ENCODE measurements at regions not wholly inside any gene's neighbourhood (a gene's known extent, or its start where the extent isn't known, plus 50 kb on each side); places are given as distances from the start of the nearest gene placed in this dataset.
"Not testable (repeated sequence)": the region's sequence is repeated elsewhere in the genome, so short reads cannot be mapped to it uniquely, and the experiment has no call there.

DNA sequence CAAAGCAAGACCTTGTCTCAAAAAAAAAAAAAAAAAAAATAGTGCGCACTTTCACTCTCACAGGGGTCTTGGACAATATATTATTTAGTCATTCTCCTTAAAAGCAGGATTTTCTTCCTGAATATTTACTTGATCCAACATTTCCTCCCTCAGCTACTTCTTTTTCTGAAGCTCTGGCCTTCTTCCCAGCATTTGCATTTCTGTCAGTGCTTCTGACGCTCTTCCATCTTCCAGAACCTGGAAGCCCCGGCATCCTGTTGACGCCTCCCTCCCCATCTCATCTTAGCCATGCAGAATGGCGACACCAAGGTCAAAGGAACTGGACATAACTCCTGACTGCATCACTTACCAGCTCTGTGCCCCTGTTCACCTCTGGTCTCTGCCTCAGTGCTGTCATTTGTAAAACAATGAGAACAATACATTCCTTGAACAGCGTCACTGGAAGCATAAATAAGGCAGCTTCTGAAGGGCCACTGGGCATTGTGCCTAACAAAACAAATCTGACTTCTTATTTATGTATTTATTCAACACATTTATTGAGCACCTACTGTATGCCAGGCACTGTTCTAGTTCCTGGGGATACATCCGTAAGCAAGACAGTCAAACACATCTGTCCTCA, 90.9 kb upstream of the MDM1 start:
- no peak for DNase-seq (ENCODE audit: low spot score)

DNA sequence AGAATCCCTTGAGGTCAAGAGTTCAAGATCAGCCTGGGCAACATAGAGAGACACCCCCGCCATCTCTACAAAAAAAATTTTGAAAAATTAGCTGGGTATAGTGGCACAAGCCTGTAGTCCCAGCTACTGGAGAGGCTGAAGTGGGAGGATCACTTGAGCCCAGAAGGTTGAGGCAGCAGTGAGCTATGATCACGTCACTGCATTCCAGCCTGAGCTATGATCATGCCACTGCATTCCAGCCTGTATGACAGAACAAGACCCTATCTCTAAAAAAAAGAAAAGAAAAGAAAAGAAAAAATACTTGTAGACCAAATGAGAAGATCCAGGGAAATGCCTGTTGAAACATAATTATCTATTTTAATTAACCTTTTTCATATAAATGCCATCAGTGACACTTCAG, 93.8 kb upstream of the MDM1 start:
- no peak for DNase-seq (ENCODE audit: low spot score)

DNA sequence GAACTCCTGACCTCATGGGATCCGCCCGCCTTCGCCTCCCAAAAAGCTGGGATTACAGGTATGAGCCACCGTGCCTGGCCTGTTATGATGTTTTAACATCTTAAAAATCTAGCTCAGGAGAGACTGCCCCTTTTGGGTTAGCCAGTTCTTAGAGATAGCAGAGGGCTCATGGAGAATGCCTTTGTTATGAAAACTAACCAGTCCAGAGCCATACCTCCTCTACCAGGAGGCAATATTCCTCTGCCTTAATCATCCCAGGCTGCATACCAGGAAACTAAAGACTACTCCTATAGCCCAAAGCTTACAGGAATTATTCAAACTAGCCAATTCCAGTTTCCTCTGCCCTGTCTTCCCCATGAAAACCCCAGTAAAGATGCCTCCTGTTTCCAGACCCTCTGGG, 96.0 kb upstream of the MDM1 start:
- no peak for DNase-seq (ENCODE audit: low spot score)

DNA sequence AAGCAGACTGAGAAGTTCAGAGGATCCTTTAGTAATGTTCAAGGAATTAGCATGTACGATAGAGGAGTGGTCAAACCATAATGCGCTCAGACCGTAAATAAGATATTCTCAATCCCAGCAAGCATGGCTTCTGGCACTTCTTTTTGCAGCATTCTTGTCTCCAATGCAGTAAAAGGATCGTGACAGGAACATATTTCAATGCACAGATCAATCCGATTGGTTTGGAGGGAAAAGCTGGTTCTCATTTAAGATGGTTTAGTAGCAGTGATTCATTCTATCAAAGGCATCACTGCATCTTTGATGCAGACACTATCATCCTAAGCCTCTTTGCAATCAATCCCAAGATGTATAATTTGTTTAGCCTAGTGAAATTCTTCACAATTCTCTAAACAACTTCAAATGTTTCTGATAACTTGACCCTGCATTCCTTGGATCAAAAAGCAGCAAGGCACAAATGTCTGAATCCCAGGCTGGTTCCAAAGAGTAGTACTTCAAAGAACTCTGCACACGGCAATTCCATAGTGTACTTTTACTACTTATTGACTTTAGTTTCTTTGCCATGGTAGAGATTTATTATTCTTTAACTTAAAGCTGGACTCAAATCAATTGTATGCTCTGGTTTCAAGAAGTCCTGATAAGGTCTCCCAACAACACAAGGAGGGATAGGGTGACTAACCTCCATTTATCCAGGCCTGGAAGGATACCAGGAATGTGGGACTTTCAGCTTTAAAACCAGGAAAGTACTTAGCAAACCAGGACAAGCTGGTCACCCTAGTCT, 96.8 kb upstream of the MDM1 start:
- no peak for DNase-seq (ENCODE audit: low spot score)

DNA sequence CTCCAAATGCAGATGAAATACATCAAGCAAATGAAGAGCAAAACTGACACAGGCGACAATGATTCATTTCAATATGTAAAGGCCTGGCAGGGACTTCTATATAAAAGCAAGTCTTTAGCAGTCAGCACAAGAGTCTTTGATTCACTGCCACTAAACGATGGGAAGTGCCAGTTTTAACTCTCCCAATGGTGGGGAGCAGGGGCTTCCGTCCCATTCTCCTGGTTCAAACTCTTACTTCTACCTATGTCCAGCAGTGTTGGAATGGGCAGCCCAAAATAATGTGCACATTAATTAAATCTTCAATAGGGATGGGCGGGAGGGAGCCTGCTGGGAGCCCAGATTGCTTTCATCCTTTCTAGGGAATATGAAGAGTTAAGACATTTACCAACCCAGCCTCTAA, 97.5 kb upstream of the MDM1 start:
- no peak for DNase-seq (ENCODE audit: low spot score)

DNA sequence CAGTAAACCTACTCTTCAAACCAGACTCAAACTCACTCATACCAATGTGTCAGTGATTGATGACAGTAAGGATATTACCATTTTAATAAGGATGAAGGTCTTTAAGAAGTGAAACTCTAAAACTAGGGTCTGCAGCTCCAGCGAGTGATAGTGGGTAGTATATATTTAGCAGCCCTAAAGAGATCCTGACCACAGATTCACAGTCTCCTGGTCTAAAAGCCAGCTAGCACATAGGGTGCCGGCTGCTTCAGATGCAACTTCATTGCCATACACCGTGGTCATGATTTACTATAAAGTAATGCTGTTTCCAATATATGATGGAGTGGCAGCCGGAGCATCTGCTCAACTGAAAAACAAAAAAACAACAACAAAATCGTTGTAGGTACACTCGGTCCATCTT, 99.6 kb upstream of the MDM1 start:
- no peak for DNase-seq (ENCODE audit: low spot score)

DNA sequence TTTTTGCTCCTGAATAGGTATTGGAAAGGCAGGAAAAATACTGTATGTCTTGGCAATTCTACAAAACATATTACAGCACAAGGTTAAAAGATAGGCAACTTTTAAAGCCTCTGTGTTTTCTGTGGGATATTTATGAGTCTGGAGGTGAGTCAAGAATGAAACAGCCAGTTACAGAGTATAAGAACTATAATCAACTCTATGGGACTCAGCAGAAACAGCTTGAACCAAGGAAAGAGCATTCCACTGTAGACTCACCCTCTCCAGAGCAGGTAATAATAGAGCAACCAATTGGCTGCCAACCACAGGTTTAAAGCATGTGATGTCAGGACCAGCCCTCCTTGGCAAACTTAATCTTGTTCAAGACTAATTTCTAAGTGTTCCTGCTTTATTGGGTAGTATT, 100.5 kb upstream of the MDM1 start:
- DNase-seq (ENCODE audit: low spot score), result no peak

DNA sequence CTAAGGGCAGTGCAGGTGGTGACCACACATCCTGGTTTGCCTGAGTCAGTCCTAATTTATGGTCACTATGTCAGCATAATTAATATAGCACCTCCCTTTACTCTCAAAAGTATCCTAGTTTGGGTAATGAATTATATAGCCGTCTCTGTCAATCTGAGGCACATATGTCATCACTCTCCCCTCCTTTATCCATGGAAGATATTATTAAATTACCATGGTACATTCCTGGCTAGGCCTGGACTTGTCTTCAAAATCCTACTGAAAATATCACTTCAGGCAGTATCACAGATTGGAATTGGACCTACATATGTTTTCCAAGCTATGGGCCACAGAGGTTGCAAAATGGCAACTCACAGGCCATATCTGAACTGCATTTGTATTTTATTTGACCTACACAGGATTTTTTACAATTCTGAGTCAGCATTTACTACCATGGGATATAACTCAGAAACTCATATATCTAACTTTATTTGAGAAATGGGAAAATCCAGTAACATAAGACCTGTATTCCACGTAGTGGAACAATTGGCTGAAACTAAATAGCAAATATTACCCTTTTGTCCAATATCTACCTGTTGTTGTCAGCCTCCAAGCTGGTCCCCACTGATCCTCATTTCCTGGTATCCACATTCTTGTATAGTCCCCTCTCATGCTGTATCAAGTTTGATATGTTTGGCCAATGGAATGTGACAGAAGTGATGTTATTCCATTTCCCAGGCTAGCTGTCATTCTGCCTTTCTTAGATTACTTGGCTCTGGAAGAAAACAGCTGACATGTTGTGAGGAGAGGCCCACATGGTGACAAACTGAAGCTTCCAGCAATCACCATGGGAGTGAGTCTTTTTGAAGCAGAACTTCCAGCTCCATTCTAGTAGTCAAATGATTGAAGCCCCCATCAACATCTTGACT, 102.5 kb upstream of the MDM1 start:
- no peak for DNase-seq (ENCODE audit: low spot score)

DNA sequence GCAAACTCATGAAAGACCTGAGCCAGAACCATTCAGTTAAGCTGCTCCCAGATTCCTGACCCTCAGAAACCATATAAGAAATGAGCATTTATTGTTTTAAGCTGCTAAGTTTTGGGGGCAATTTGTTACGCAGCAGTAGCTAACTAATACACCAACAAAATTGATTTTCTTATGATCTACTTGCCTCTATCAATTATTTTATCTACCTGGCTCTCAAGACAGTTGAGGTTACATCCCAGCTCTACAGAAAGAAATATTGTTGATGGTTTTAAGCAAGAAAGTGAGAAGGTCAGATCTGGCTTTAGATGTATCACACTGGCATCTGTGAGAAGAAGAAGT, 103.1 kb upstream of the MDM1 start:
- no peak for DNase-seq (ENCODE audit: low spot score)

DNA sequence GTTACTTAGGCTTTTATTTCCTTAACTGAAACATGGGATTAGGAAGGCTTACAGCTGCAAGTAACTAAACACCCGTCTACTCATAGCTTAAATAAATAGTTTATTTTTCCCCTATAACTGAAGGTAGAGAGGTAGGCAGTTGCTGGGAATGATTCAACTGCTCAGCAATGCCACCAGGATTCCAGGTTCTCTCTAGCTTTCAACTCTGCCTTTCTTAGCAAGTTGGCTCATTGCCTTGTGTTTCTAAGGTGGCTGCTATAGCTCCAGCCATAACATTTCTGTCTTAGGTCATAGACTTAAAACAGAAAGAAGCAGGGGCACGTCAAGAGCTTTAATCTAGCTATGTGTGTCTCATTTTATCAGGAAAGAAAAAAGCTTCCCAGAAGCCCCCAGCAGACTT, 103.7 kb upstream of the MDM1 start:
- DNase-seq (ENCODE audit: low spot score), result no peak

DNA sequence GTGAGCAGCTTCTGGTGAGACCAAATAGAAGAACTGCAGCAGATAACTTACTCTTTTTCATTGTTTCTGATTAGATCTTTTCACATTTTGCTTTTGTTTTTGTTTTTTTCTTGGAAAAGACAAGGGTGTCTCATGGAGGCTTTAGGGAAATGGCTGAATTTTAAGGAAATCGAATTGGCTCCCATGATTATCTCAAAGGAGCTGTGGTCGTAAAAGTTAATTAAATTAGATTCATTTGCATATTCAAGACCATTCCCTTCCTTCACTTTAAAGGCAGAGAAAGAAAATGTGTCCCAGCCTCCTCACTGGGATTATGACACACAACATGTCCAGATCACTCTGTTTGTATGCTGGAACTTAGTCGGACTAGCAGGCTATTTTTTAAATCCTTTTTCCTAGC, 106.4 kb upstream of the MDM1 start:
- DNase-seq (ENCODE audit: low spot score), result no peak

DNA sequence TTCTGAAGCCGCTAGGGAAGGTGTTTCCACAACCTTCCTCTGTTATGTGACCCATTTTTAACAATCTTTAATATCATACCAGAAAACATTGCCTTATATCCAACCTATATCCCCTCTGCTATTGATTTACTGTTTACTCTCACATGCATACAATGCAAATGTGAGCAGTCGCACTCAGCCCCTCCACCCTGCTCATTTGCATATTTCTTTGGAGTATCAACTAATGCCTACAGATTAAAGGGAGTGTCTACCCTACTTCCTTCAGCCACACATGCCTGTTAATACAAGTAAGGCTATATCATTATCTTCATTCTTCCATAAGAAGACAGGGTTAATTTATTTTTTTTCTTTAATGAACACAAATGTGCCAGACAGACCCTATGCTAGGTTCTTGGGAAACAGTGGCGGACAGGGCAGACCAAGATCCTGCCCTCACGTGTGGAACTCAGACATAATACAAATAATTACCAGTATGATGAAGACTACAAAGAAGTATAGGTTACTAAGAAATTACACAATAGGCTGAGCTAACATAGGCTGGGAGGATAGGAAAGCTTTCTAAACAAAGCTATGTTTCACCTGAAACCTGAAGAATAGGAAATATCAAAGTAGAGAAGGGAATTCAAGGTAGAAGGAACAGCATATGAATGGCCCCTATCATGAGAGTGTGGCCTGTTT, 107.3 kb upstream of the MDM1 start:
- no peak for DNase-seq (ENCODE audit: low spot score)

DNA sequence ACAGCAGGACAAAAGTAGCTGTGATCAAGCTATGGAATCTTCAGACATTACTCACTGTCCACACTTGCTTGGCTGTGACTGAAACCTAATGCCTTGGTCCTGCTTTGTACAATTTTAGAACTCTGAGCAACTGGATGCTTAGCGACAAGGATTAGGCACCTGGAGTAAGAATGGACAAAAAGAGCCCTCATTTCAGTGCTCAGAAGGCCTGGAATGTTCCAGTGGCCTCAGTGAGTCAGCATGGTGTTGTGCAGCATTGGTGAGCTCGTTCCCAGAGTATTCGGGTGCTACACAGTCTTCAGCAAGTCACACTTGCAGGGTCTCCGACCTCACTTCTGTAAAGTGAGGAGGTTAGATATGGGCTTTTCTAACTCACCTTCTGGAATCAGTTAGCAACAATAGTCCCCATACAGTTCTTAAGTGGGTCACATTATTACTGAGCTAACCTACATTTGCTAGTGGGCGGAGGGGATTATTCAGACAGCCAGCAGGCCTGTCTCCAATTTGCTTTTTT, 108.0 kb upstream of the MDM1 start:
- DNase-seq (ENCODE audit: low spot score), result no peak

DNA sequence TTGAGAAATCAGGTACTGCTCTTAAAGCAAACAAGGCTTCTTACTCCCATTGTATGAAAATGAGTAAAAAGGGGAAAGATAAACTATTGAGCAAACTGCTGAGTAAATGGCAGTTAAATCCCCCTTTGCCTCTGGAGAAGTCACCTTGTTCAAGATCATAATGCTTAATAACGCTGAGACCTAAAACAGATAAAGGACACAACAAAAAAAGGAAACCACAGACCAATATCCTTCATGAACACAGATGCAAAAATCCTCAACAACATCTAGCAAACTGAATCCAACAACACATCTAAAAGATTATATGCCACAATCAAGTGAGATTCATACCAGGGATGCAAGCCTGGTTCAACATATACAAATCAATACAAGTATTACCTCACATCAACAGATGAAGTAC, 109.0 kb upstream of the MDM1 start:
- DNase-seq (ENCODE audit: low spot score), result no peak

DNA sequence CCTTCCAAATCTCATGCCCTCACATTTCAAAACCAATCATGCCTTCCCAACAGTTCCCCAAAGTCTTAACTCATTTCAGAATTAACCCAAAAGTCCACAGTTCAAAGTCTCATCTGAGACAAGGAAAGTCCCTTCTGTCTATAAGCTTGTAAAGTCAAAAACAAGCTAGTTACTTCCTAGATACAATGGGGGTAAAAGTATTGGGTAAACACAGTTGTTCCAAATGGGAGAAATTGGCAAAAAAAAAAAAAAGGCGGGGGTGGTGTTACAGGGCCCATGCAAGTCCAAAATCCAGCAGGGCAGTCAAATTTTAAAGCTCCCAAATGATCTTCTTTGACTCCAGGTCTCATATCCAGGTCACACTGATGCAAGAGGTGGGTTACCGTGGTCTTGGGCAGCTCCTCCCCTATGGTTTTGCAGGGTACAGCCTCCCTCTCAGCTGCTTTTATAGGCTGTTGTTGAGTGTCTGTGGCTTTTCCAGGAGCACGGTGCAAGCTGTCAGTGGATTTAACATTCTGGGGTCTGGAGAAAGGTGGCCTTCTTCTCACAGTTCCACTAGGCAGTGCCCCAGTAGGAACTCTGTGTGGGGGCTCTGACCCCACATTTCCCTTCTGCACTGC, 110.3 kb upstream of the MDM1 start:
- DNase-seq (ENCODE audit: low spot score), result not testable (repeated sequence)

DNA sequence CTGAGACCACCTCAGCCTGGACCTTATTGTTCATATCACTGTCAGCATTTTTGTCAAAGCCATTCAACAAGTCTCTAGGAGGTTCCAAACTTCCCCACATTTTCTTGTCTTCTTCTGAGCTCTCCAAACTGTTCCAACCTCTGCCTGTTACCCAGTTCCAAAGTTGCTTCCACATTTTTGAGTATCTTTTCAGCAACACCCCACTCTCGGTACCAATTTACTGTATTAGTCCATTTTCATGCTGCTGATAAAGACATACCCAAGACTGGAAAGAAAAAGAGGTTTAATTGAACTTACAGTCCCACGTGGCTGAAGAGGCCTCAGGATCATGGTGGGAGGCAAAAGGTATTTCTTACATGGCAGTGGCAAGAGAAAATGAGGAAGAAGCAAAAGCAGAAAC, 111.5 kb upstream of the MDM1 start:
- not testable (repeated sequence) for DNase-seq (ENCODE audit: low spot score)

DNA sequence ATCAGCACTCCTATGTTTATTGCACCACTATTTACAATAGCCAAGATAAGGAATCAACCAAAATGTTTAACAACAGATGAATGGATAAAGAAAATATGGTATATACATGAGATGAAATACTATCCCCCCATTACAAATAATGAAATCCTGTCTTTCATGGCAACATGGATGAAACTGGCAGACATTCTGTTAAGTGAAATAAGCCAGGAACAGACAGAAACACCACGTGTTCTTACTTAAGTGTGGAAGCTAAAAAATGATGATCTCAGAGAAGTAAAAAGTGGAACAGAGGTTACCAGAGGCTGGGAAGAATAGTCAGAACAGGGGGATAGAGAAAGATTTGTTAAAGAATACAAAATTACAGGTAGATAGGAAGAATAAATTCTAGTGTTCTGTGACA, 113.7 kb upstream of the MDM1 start:
- no peak for DNase-seq (ENCODE audit: low spot score)

DNA sequence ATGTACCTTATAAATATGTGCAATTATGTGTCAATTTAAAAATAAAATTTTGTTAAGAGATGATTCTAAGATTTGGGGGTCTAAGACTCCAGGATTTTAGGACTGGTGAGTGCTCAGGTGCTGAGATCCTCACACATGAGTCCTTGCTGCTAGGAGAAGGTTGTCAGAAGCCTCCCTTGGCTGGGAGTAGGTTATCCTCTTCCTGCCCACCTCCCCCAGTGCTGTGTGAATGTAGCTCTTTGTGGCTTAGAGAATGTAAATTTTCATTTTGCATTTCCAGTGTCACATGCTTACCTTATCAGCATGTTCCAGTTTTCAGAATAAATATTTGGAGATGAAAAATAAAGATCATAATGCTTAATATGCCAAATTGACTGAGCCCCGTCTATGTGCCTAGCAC, 114.2 kb upstream of the MDM1 start:
- no peak for DNase-seq (ENCODE audit: low spot score)

DNA sequence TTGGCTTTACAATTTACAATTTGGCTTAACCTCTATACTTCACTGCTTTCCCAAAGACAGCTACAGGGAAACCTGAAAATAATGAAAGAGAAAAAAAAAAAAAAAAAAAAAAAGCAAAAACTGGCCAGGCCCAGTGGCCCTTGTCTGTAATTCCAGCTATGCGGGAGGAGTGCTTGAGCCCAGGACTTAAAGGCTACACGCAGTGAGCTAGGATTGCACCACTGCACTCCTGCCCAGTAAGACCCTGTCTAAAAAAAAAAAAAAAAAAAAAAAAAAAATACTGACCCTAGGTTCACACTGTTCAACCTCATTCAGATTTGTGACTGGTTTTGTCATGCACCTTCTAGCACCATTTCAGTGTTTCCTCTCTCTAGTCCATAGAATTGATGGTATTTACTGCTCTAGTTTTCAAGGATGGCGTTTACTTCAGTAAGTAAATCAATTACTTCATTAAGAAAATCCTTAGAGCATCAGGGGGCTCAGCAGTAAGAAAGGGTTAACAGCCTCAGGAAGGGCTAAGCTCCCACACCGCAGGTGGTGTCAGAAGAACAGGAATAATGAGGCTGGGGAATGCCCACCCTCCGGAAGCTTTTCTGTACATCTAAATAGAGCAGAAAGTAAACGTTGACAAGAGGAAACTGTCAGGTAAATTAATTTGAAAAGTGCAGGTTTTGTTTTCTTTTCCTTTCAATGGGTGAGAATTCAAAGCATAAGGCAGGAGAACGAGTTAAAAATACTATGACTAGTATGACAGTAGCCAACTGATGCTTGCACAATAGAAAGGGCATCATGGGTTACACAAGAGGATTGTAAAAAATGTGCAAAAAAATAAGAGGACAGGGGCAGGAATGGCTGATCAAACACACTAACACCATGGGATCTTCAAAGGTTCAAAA, 115.0 kb upstream of the MDM1 start:
- DNase-seq (ENCODE audit: low spot score), result no peak

DNA sequence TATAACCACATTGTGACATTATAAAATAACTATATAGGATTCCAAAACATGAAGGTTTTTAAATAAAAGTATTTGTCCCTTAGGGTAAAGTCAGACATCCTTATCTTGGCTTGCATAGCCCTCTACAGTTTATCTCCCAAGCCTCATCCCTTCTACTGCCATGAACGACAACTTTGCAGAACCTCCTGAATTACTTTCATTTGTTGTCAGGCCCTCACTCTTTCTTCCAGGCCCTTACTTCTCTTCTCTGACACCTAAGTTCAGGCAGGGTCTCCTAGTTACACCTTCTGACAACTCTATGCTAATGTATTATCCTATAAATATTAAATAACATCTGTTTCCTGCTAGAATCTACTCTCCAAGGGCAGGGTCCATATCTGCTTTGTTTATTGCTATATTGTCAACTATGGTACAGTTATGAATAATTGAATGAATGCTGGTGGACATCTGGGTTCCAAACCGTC, 115.7 kb upstream of the MDM1 start:
- no peak for DNase-seq (ENCODE audit: low spot score)

DNA sequence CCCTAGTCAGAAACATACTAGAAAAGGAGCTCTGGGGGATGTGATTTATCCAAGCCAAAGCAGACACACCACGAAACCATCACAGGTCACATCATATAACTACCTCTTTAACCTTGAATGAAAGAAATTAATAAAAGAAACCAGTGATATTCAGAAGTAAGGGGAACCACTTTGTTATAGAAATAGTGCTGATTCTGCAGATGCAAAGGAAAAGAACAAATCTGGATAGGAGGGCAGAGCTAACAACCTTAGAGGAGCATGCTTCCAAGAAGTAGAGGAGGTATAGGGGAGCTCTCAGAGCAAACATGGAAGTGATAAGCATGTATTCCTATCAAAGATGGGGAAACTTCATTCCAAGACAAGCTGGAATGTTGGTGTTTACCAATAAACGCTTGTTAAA, 117.0 kb upstream of the MDM1 start:
- no peak for DNase-seq (ENCODE audit: low spot score)

Measured in D341Med (cell line).